Stimulated activated CD4-positive, alpha-beta T cell treated with anti-CD3 and anti-CD28 coated beads, Interleukin-12 subunit alpha, Interleukin-12 subunit beta, amount 100 ng/mL, for 4 hours (primary cell): ENCODE measurements at regions not wholly inside any gene's neighbourhood (a gene's known extent, or its start where the extent isn't known, plus 50 kb on each side); places are given as distances from the start of the nearest gene placed in this dataset.
A peak's percentile ranks its signal among the peaks of the same experiment; 100 is the strongest.
"Not testable (repeated sequence)": the region's sequence is repeated elsewhere in the genome, so short reads cannot be mapped to it uniquely, and the experiment has no call there.

Experiments used
- DNase-seq: peaks from one replicate; pipeline ENCODE4 v3.0.0-alpha.2; 2020

- no peak for DNase-seq
Measured at GRCh38 chr6:150684161-150684560, 84.5 kb downstream of the PLEKHG1 start.

- no peak for DNase-seq
Measured at GRCh38 chr6:150684714-150685459, 85.2 kb downstream of the PLEKHG1 start.

- DNase-seq, result peak; percentile 45
Measured at GRCh38 chr6:150685860-150686259, 86.2 kb downstream of the PLEKHG1 start.

- DNase-seq, result no peak
Measured at GRCh38 chr6:150686566-150686965, 86.9 kb downstream of the PLEKHG1 start.

GRCh38 chr6:150687508-150687907, 87.8 kb downstream of the PLEKHG1 start:
- no peak for DNase-seq

- DNase-seq, result no peak
Measured at GRCh38 chr6:150689900-150690590, 90.4 kb downstream of the PLEKHG1 start.

- DNase-seq, result no peak
Measured at GRCh38 chr6:150690681-150691080, 91.0 kb downstream of the PLEKHG1 start.

GRCh38 chr6:150691463-150691862, 91.8 kb downstream of the PLEKHG1 start:
- DNase-seq, result no peak

- no peak for DNase-seq
Measured at GRCh38 chr6:150692604-150693003, 92.9 kb downstream of the PLEKHG1 start.

GRCh38 chr6:150694889-150695288, 95.2 kb downstream of the PLEKHG1 start:
- no peak for DNase-seq

GRCh38 chr6:150695652-150696051, 96.0 kb downstream of the PLEKHG1 start:
- DNase-seq, result no peak

GRCh38 chr6:150696190-150696589, 96.5 kb downstream of the PLEKHG1 start:
- DNase-seq, result no peak

GRCh38 chr6:150696918-150697317, 97.2 kb downstream of the PLEKHG1 start:
- DNase-seq, result not testable (repeated sequence)

- no peak for DNase-seq
Measured at GRCh38 chr6:150697515-150697914, 97.8 kb downstream of the PLEKHG1 start.

GRCh38 chr6:150698391-150698790, 98.7 kb downstream of the PLEKHG1 start:
- no peak for DNase-seq

GRCh38 chr6:150702675-150703074, 103.0 kb downstream of the PLEKHG1 start:
- no peak for DNase-seq

GRCh38 chr6:150704447-150705192, 104.9 kb downstream of the PLEKHG1 start:
- no peak for DNase-seq

- DNase-seq, result no peak
Measured at GRCh38 chr6:150705392-150705791, 105.7 kb downstream of the PLEKHG1 start.

GRCh38 chr6:150710236-150710635, 110.6 kb downstream of the PLEKHG1 start:
- no peak for DNase-seq

- no peak for DNase-seq
Measured at GRCh38 chr6:150711061-150711460, 111.4 kb downstream of the PLEKHG1 start.

GRCh38 chr6:150711584-150712504, 112.2 kb downstream of the PLEKHG1 start:
- no peak for DNase-seq

- no peak for DNase-seq
Measured at GRCh38 chr6:150712505-150713252, 113.0 kb downstream of the PLEKHG1 start.
